Trophoblast cell (in vitro differentiated cells and primary cell): ENCODE measurements at regions not wholly inside any gene's neighbourhood (a gene's known extent, or its start where the extent isn't known, plus 50 kb on each side); places are given as distances from the start of the nearest gene placed in this dataset.

Experiments used
- DNase-seq, 2 donors: peaks; one replicate each; pipeline ENCODE4 v3.0.0-alpha.2; 2016
- H2AFZ ChIP-seq: 2 replicates; pipeline ENCODE4 v1.6.1; 2013; ENCODE audit warnings: low read length, moderate library complexity, mild to moderate bottlenecking; ENCODE audit not compliant: insufficient read depth, poor library complexity
- H2AK5ac ChIP-seq: 2 replicates; pipeline ENCODE4 v1.6.1; 2013; ENCODE audit warnings: mild to moderate bottlenecking, low read length
- H2BK120ac ChIP-seq: 2 replicates; pipeline ENCODE4 v1.6.1; 2013; ENCODE audit warnings: low read length, mild to moderate bottlenecking, moderate library complexity; ENCODE audit not compliant: insufficient read depth, poor library complexity
- H2BK12ac ChIP-seq: 2 replicates; pipeline ENCODE4 v1.6.1; 2013; ENCODE audit warnings: mild to moderate bottlenecking, low read length, moderate library complexity
- H2BK5ac ChIP-seq: 2 replicates; pipeline ENCODE4 v1.6.1; 2013; ENCODE audit warnings: low read length, low read depth, moderate library complexity, mild to moderate bottlenecking; ENCODE audit not compliant: poor library complexity
- H3K14ac ChIP-seq: 2 replicates; pipeline ENCODE4 v1.6.1; 2013; ENCODE audit warnings: mild to moderate bottlenecking, low read length
- H3K18ac ChIP-seq: 2 replicates; pipeline ENCODE4 v1.6.1; 2013; ENCODE audit warnings: mild to moderate bottlenecking, low read length
- H3K23ac ChIP-seq: 2 replicates; pipeline ENCODE4 v1.6.1; 2013; ENCODE audit warnings: low read length
- H3K27ac ChIP-seq: 2 replicates; pipeline ENCODE4 v1.5.1; 2013; ENCODE audit warnings: low read depth, mild to moderate bottlenecking, inconsistent platforms, low read length, moderate library complexity
- H3K27me3 ChIP-seq: 2 replicates; pipeline ENCODE4 v1.6.1; 2013; ENCODE audit warnings: inconsistent platforms, mild to moderate bottlenecking, low read length, moderate library complexity; ENCODE audit not compliant: insufficient read depth
- H3K36me3 ChIP-seq, 2 experiments: 1 replicate in 1 of 2; 2 replicates in 1 of 2; pipeline ENCODE4 v1.6.1; 2013; ENCODE audit warnings: low read length in 2 of 2, mild to moderate bottlenecking in 2 of 2, moderate library complexity in 1 of 2; ENCODE audit not compliant: insufficient read depth in 2 of 2, control insufficient read depth in 1 of 2
- H3K4ac ChIP-seq: 2 replicates; pipeline ENCODE4 v1.6.1; 2013; ENCODE audit warnings: low read depth, mild to moderate bottlenecking, low read length, moderate library complexity
- H3K4me1 ChIP-seq, 2 experiments: 1 replicate in 1 of 2; 2 replicates in 1 of 2; pipeline ENCODE4 v1.6.1; 2013; ENCODE audit warnings: low read length in 2 of 2, mild to moderate bottlenecking in 2 of 2, moderate library complexity in 1 of 2; ENCODE audit not compliant: insufficient read depth in 2 of 2, control insufficient read depth in 1 of 2
- H3K4me2 ChIP-seq: 2 replicates; pipeline ENCODE4 v1.6.1; 2013; ENCODE audit warnings: inconsistent platforms, mild to moderate bottlenecking, low read length, moderate library complexity
- H3K4me3 ChIP-seq: 2 replicates; pipeline ENCODE4 v1.5.1; 2013; ENCODE audit warnings: mild to moderate bottlenecking, low read depth, low read length, inconsistent platforms
- H3K79me1 ChIP-seq: one replicate; pipeline ENCODE4 v1.6.1; 2013; ENCODE audit warnings: low read length
- H3K79me2 ChIP-seq: 2 replicates; pipeline ENCODE4 v1.6.1; 2013; ENCODE audit warnings: low read length, mild to moderate bottlenecking; ENCODE audit not compliant: control insufficient read depth, insufficient read depth, poor library complexity
- H3K9ac ChIP-seq: 2 replicates; pipeline ENCODE4 v1.6.1; 2013; ENCODE audit warnings: mild to moderate bottlenecking, low read length
- H3K9me3 ChIP-seq: 2 replicates; pipeline ENCODE4 v1.6.1; 2013; ENCODE audit warnings: low read depth, mild to moderate bottlenecking, control low read depth, inconsistent platforms, low read length; ENCODE audit not compliant: insufficient read depth
- H4K12ac ChIP-seq: 2 replicates; pipeline ENCODE4 v1.6.1; 2013; ENCODE audit warnings: low read depth, mild to moderate bottlenecking, low read length, moderate library complexity
- H4K8ac ChIP-seq: 2 replicates; pipeline ENCODE4 v1.6.1; 2013; ENCODE audit warnings: low read depth, mild to moderate bottlenecking, low read length, moderate library complexity
- H4K91ac ChIP-seq: one replicate; pipeline ENCODE4 v1.6.1; 2013; ENCODE audit warnings: low read depth, mild to moderate bottlenecking, low read length, moderate library complexity
- WGBS: extraction: QIAGEN DNeasy Blood & Tissue Kit; methylation state at CpG from one replicate; pipeline ENCODE4 v1.1.7; 2013; ENCODE audit warnings: missing lambda C conversion rate; ENCODE audit not compliant: insufficient read length, insufficient coverage; ENCODE audit errors: extremely low coverage; 5-methylcytosine and 5-hydroxymethylcytosine counted together

DNA sequence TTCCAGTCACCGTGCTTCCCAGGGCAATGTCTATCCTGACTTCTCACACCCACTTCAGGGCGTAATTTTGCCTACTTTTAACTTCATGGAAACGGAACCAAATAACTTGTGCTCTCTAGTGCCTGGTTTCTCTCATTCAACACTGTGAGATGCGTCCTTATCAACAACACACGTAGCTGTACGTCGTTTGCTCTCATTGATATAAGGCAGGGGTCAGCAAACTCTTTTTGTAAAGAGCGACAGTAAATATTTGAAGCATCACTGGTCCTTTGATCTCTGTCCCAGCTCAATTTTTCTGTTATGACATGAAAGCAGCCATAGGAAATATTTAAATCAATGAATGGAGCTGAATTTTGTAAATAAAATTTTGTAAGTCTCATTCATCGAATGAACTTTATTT lies 239.3 kb upstream of the KCNG1 start:
- no peak overlapping the region for H3K14ac ChIP-seq
- no peak overlapping the region for H4K8ac ChIP-seq
- H3K9me3 ChIP-seq, result peaks cover 5% of the 10 kb centered on the region
- no peak overlapping the region for H2BK12ac ChIP-seq
- no peak overlapping the region for H3K18ac ChIP-seq
- H2AFZ ChIP-seq, result no peak overlapping the region
- no peak overlapping the region for H3K4me2 ChIP-seq
- no peak overlapping the region for H2BK5ac ChIP-seq
- H3K79me2 ChIP-seq, result no peaks in the 10 kb centered on the region
- no peak overlapping the region for H3K4ac ChIP-seq
- no peak overlapping the region for H4K12ac ChIP-seq
- H3K27ac ChIP-seq, result no peak overlapping the region
- H3K36me3 ChIP-seq, result no peaks in the 10 kb centered on the region
- H4K91ac ChIP-seq, result no peak overlapping the region
- no peak overlapping the region for H3K9ac ChIP-seq
- H3K27me3 ChIP-seq, result no peaks in the 10 kb centered on the region
- no peak overlapping the region for H2AK5ac ChIP-seq
- H2BK120ac ChIP-seq, result no peak overlapping the region
- no CpG with 5 or more reads among the region's 9 CpGs for WGBS
- peaks cover 21% of the 10 kb centered on the region in 2 experiments for H3K4me1 ChIP-seq
- no peak for DNase-seq
- H3K4me3 ChIP-seq, result no peak overlapping the region
- H3K23ac ChIP-seq, result no peak overlapping the region
- peaks cover 25% of the 10 kb centered on the region for H3K79me1 ChIP-seq

DNA sequence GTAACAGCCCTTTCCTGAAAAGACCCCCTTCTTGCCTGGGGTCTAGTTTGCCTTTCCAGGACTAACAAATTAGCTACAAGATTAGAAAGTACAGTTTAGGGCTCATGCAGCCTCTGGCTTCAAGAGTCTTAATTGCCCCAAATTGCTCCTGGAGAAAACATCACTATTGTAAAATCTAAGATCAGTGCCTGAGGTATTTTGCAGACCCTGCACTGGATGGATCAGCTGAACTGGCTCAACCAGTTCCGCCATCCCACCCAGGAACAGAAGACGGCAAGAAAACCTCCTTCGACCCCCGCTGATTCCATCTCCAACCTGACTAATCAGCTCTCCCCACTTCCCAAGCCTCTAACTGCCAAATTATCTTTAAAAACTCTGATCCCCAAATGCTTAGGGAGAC lies 236.5 kb upstream of the KCNG1 start:
- Histone ChIP-seq H3K9me3 (peaks cover 2% of the 10 kb centered on the region), H3K36me3 (no peaks in the 10 kb centered on the region), H2AFZ (no peak overlapping the region), H3K4me2 (peak overlapping the region; percentile 45), H4K91ac (no peak overlapping the region), H3K27ac (peak overlapping the region; percentile 83), H3K23ac (no peak overlapping the region), H3K9ac (no peak overlapping the region), H2AK5ac (no peak overlapping the region), H3K79me2 (no peaks in the 10 kb centered on the region), H2BK120ac (peak overlapping the region; percentile 81), H3K27me3 (no peaks in the 10 kb centered on the region), H3K4me3 (no peak overlapping the region), H4K12ac (no peak overlapping the region), H4K8ac (no peak overlapping the region), H3K14ac (no peak overlapping the region), H3K4ac (peak overlapping the region; percentile 15), H3K79me1 (peaks cover 25% of the 10 kb centered on the region), H2BK12ac (peak overlapping the region; percentile 97), H3K4me1 (peaks cover 21% of the 10 kb centered on the region in 2 experiments), H3K18ac (no peak overlapping the region), H2BK5ac (peak overlapping the region; percentile 34)
- WGBS, result no CpG with 5 or more reads among the region's 4 CpGs
- DNase-seq, result peak in 1 of 2 donors; percentile 8

DNA sequence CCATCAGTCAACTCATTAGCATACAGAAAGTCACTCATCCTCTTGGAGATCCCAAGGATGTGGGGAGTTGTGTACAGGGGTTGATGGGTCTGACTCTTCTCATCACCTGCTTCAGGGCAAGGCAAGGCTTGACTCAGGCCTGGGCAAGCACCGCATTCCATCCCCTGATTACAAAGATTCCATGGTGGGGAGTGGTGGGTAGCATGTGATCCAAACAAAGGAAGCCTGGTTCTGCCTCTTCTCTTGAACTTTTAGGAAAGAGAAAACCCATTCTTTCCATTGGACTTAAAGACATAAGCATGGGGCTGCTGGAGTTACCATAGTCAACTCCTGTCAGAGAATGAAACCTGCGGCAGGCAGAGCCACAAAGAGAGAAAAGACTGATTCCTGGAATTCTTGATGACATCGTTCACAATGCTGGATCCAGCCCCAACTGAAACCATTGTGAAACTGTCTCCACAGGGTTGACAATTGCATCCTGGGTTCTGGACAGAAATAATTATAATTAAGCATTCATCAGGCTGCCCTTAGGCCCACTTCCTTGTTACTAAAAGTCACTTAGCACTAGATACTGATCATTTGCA lies 235.8 kb upstream of the KCNG1 start:
- Histone ChIP-seq H3K27ac (peak overlapping the region; percentile 83), H4K91ac (peak overlapping the region; percentile 74)
- WGBS, result no CpG with 5 or more reads among the region's 3 CpGs

DNA sequence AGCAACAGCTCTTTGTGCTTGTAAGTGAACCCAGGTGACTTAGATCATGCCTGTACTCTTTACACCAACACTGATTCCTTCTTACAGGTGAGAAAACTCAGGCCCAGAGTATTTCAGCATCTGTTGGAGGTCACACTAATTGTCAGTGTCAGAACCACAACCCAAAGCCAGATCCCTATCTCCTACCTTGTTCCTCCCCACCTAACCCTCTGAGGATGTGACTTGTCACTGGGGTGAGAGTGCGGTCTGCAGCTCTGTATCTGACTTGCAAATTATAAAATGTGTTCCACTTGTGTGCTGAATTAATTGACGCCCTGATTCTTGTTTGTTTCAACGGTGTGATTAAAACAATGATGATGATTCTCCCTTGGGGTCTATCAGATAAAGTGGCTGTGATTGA lies 232.5 kb upstream of the KCNG1 start:
- H3K23ac ChIP-seq, result no peak overlapping the region
- no peak overlapping the region for H2BK12ac ChIP-seq
- no peak overlapping the region for H2BK120ac ChIP-seq
- H3K4ac ChIP-seq, result no peak overlapping the region
- H4K8ac ChIP-seq, result no peak overlapping the region
- no peaks in the 10 kb centered on the region for H3K79me2 ChIP-seq
- no peak overlapping the region for H3K4me2 ChIP-seq
- peaks cover 15 to 21% of the 10 kb centered on the region in 2 experiments for H3K4me1 ChIP-seq
- no CpG with 5 or more reads among the region's 3 CpGs for WGBS
- H4K91ac ChIP-seq, result no peak overlapping the region
- H3K27me3 ChIP-seq, result no peaks in the 10 kb centered on the region
- no peak overlapping the region for H3K9ac ChIP-seq
- H2BK5ac ChIP-seq, result no peak overlapping the region
- no peak for DNase-seq
- peaks cover 6% of the 10 kb centered on the region for H3K9me3 ChIP-seq
- H2AFZ ChIP-seq, result no peak overlapping the region
- H3K79me1 ChIP-seq, result peaks cover 20% of the 10 kb centered on the region
- H3K14ac ChIP-seq, result no peak overlapping the region
- H2AK5ac ChIP-seq, result no peak overlapping the region
- H3K36me3 ChIP-seq, result no peaks in the 10 kb centered on the region
- H3K4me3 ChIP-seq, result no peak overlapping the region
- H4K12ac ChIP-seq, result no peak overlapping the region
- no peak overlapping the region for H3K27ac ChIP-seq
- no peak overlapping the region for H3K18ac ChIP-seq

More for the DNA sequence above, 235.8 kb upstream of the KCNG1 start:
- Histone ChIP-seq H3K36me3 (no peaks in the 10 kb centered on the region), H2BK12ac (peak overlapping the region; percentile 41), H3K23ac (no peak overlapping the region), H3K18ac (no peak overlapping the region), H2BK120ac (peak overlapping the region; percentile 35), H3K4me2 (peak overlapping the region; percentile 45), H3K79me1 (peaks cover 25% of the 10 kb centered on the region), H2BK5ac (peak overlapping the region; percentile 67), H3K27me3 (no peaks in the 10 kb centered on the region), H3K14ac (no peak overlapping the region), H3K79me2 (no peaks in the 10 kb centered on the region), H2AFZ (no peak overlapping the region), H3K4ac (no peak overlapping the region), H2AK5ac (no peak overlapping the region), H3K4me1 (peaks cover 21% of the 10 kb centered on the region in 2 experiments), H4K12ac (no peak overlapping the region), H3K9me3 (peaks cover 5% of the 10 kb centered on the region), H3K4me3 (no peak overlapping the region), H3K9ac (no peak overlapping the region), H4K8ac (no peak overlapping the region)
- DNase-seq, result peak; percentile 88 to 92
